ENCODE measurements at regions not wholly inside any gene's neighbourhood (a gene's known extent, or its start where the extent isn't known, plus 50 kb on each side); places are given as distances from the start of the nearest gene placed in this dataset.

DNA sequence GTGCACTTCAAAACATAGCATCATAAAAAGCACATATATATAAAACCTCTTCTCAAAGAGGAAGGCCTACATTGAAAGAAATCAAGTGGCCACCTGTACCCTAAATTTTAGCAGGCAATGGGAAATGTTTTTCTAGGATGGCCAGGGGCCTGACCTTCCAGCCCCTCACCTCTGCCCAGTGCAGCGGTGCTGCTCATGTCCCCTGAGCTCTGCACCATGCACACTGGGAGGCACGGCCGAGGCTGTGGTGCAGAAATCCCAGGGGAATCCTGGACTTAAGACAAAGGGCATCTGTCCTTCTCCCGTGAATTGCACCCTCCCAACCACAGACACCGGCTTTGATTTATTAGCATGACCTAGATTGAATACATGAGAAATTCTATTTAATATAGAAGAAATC is 551.4 kb downstream of the GLRX3 start:
- in situ Hi-C loops (cut with HindIII; ENCODE audit: low pct_unique_long_range_greater_than_20kb, low sequenced_read_pairs) (no loop called here), intact Hi-C loops (cut with micrococcal nuclease; ENCODE audit: unreplicated experiment) (no loop called here)
- Histone ChIP-seq H3K4me3 (ENCODE audit: low read depth in 2 of 2, low read length in 2 of 2) (no peak overlapping the region), H3K27me3 (ENCODE audit: control insufficient read depth, insufficient read depth, low read length) (peaks cover 7% of the 10 kb centered on the region), H3K27ac (ENCODE audit: low read length) (no peak overlapping the region), H3K36me3 (ENCODE audit: control insufficient read depth, insufficient read depth, low read length) (no peaks in the 10 kb centered on the region), H3K4me1 (ENCODE audit: control insufficient read depth, insufficient read depth, low read length) (no peaks in the 10 kb centered on the region), H3K9me3 (ENCODE audit: control insufficient read depth, insufficient read depth, low read depth, low read length) (peaks cover 2% of the 10 kb centered on the region; the same call in 1 of the 2 replicates)
- ChIA-PET POLR2A (no interaction called here), CTCF (no interaction called here)
- ATAC-seq (no peak), DNase-seq (ENCODE audit: low read depth, low spot score) (no peak)
- no TSS peak for BruUV-seq (replicated peaks)
- no peak for TF ChIP-seq TCF7L2 (IDR thresholded peaks at IDR 0.05; ENCODE audit: low read depth, low read length)
- TF ChIP-seq SIN3A (IDR thresholded peaks at IDR 0.05; ENCODE audit: borderline replicate concordance, insufficient read depth, low read depth, low read length), result no peak

GRCh38 chr10:130689743-130690626 is 553.8 kb downstream of the GLRX3 start:
- Histone ChIP-seq H3K4me1 (ENCODE audit: control insufficient read depth, insufficient read depth, low read length) (no peaks in the 10 kb centered on the region), H3K36me3 (ENCODE audit: control insufficient read depth, insufficient read depth, low read length) (no peaks in the 10 kb centered on the region), H3K27me3 (ENCODE audit: control insufficient read depth, insufficient read depth, low read length) (peaks cover 7% of the 10 kb centered on the region), H3K27ac (ENCODE audit: low read length) (no peak overlapping the region), H3K4me3 (ENCODE audit: low read depth in 2 of 2, low read length in 2 of 2) (no peak overlapping the region), H3K9me3 (ENCODE audit: control insufficient read depth, insufficient read depth, low read depth, low read length) (no peaks in the 10 kb centered on the region)
- in situ Hi-C loops (cut with HindIII; ENCODE audit: low pct_unique_long_range_greater_than_20kb, low sequenced_read_pairs) (no loop called here), intact Hi-C loops (cut with micrococcal nuclease; ENCODE audit: unreplicated experiment) (no loop called here)
- ChIA-PET CTCF (no interaction called here), POLR2A (no interaction called here)
- ATAC-seq, result no peak
- TF ChIP-seq, protein P1, sequence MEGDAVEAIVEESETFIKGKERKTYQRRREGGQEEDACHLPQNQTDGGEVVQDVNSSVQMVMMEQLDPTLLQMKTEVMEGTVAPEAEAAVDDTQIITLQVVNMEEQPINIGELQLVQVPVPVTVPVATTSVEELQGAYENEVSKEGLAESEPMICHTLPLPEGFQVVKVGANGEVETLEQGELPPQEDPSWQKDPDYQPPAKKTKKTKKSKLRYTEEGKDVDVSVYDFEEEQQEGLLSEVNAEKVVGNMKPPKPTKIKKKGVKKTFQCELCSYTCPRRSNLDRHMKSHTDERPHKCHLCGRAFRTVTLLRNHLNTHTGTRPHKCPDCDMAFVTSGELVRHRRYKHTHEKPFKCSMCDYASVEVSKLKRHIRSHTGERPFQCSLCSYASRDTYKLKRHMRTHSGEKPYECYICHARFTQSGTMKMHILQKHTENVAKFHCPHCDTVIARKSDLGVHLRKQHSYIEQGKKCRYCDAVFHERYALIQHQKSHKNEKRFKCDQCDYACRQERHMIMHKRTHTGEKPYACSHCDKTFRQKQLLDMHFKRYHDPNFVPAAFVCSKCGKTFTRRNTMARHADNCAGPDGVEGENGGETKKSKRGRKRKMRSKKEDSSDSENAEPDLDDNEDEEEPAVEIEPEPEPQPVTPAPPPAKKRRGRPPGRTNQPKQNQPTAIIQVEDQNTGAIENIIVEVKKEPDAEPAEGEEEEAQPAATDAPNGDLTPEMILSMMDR (IDR thresholded peaks at IDR 0.05), result no peak
- DNase-seq (ENCODE audit: low read depth, low spot score), result no peak
- BruUV-seq (replicated peaks), result no TSS peak

GRCh38 chr10:130691776-130692175 is 555.6 kb downstream of the GLRX3 start:
- no TSS peak for BruUV-seq (replicated peaks)
- in situ Hi-C loops (cut with HindIII; ENCODE audit: low pct_unique_long_range_greater_than_20kb, low sequenced_read_pairs), result no loop called here
- ChIA-PET CTCF (no interaction called here), POLR2A (no interaction called here)
- H3K4me1 ChIP-seq (ENCODE audit: control insufficient read depth, insufficient read depth, low read length), result no peaks in the 10 kb centered on the region
- no peaks in the 10 kb centered on the region for H3K36me3 ChIP-seq (ENCODE audit: control insufficient read depth, insufficient read depth, low read length)
- DNase-seq (ENCODE audit: low read depth, low spot score), result no peak
- H3K4me3 ChIP-seq (ENCODE audit: low read depth in 2 of 2, low read length in 2 of 2), result no peak overlapping the region
- peaks cover 7% of the 10 kb centered on the region; the same call in 1 of the 2 replicates for H3K27me3 ChIP-seq (ENCODE audit: control insufficient read depth, insufficient read depth, low read length)
- no peak for ATAC-seq
- H3K9me3 ChIP-seq (ENCODE audit: control insufficient read depth, insufficient read depth, low read depth, low read length), result no peaks in the 10 kb centered on the region
- TF ChIP-seq, protein P1 (IDR thresholded peaks at IDR 0.05), result no peak
- TF ChIP-seq SIN3A (IDR thresholded peaks at IDR 0.05; ENCODE audit: borderline replicate concordance, insufficient read depth, low read depth, low read length), result no peak
- TF ChIP-seq POLR2AphosphoS5 (IDR thresholded peaks at IDR 0.05; ENCODE audit: low read depth, low read length), result no peak
- TF ChIP-seq TCF7L2 (IDR thresholded peaks at IDR 0.05; ENCODE audit: low read depth, low read length), result no peak
- TF ChIP-seq, protein P2, sequence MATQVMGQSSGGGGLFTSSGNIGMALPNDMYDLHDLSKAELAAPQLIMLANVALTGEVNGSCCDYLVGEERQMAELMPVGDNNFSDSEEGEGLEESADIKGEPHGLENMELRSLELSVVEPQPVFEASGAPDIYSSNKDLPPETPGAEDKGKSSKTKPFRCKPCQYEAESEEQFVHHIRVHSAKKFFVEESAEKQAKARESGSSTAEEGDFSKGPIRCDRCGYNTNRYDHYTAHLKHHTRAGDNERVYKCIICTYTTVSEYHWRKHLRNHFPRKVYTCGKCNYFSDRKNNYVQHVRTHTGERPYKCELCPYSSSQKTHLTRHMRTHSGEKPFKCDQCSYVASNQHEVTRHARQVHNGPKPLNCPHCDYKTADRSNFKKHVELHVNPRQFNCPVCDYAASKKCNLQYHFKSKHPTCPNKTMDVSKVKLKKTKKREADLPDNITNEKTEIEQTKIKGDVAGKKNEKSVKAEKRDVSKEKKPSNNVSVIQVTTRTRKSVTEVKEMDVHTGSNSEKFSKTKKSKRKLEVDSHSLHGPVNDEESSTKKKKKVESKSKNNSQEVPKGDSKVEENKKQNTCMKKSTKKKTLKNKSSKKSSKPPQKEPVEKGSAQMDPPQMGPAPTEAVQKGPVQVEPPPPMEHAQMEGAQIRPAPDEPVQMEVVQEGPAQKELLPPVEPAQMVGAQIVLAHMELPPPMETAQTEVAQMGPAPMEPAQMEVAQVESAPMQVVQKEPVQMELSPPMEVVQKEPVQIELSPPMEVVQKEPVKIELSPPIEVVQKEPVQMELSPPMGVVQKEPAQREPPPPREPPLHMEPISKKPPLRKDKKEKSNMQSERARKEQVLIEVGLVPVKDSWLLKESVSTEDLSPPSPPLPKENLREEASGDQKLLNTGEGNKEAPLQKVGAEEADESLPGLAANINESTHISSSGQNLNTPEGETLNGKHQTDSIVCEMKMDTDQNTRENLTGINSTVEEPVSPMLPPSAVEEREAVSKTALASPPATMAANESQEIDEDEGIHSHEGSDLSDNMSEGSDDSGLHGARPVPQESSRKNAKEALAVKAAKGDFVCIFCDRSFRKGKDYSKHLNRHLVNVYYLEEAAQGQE (IDR thresholded peaks at IDR 0.05; ENCODE audit: insufficient read depth in 1 of 2, low read depth in 2 of 2, low read length in 1 of 2), result no peak
- no peak overlapping the region for H3K27ac ChIP-seq (ENCODE audit: low read length)
- intact Hi-C loops (cut with micrococcal nuclease; ENCODE audit: unreplicated experiment), result no loop called here
